HG02678 (cell line): ENCODE measurements at regions not wholly inside any gene's neighbourhood (a gene's known extent, or its start where the extent isn't known, plus 50 kb on each side); places are given as distances from the start of the nearest gene placed in this dataset.

Experiments
- ATAC-seq: cut with Tn5 transposase; IDR thresholded peaks from one replicate; pipeline ENCODE4 v1.9.1; 2021; ENCODE audit warnings: mild to moderate bottlenecking, moderate library complexity; ENCODE audit not compliant: unreplicated experiment

DNA sequence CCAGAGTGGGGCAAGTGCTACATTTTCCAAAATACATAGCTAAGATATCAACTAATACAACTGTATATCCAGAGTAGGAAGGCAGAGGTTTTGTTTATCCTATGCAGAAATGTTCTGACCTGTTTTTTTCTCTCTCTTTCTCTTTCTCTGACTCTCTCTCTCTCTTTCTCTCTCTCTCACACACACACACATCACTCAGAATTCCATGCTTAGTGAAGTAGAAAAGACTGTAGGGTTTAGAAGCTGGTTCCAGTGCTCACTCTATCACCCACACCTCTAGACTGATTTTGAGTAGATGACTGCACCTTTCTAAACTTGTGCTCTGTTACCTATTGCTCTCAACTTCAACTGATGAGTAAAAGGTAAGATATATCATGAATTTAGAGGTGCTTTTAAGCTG is 356.7 kb downstream of the LRIG3 start:
- no peak for ATAC-seq

DNA sequence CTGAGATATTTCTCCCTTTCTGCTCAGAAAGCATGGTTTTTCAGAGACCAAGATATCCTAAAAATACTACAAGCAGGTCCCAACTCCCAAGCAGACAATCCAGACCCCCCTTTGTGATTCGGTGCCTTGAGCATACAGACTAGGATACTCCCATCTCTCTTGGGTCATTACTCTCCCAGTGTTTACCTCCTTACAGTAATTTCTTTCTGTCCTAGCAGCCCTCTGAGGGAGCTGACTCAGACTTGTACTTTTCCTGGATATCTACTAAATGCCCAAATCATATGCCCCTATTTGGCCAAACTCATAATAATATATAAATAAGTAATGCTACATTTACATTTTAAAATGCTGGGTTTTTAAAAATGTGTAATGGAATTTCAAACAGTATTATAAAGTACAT is 355.6 kb downstream of the LRIG3 start:
- no peak for ATAC-seq

DNA sequence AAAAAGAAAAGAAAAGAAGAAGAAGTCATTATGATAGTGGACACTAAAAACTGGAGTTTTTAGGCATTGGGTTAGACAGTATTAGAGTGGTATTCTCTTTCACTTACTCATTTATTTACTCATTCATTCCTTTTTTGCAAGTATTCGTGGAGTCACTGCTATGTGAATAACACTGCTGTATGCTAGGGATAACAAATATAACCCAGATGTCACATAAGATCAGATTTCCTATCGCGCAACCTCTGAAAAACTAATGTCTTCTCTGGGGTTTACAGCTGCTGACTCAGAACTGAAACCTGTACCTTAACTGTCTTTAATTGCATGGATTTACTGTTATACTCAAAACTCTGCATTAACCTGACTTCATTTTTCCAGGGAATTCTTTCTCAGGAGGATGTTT is 353.7 kb downstream of the LRIG3 start:
- ATAC-seq: no peak

DNA sequence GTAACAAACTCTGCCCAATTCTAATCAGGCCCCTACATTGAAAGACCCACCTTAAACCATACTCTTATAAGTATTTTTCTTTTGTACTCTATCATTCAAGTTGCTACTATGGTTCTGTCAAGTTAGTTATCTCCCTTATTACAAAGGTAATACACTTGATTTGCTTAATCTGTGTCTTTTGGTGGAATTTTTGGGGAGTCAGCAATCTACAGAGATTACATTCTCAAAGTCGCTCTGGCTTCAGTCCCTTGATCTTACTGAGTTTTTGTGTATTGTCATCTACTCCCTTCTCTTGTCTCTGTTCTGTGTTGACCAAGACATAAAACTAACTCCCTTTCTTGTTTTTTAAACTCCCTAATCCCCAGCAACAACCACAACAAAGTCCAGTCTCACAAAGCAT is 353.1 kb downstream of the LRIG3 start:
- no peak for ATAC-seq

DNA sequence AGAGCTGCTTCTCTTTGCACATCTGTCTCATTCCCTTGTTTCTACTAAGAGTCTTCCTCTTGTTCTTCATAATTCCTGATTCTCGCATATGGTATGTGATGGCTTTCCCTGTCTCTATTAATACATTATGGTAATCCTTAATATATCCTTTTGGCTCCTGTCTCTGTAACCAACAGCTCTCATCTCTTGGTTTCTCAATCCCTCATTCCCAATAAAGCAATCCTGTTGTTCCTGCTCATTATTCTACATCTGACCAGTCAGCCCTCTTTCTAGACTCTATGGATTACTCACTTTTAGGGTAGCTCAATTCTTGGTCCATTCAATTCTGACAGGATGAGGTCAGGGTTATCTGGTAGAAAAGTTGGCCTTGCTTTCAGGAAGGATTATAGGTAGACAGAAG is 349.9 kb downstream of the LRIG3 start:
- ATAC-seq: no peak

DNA sequence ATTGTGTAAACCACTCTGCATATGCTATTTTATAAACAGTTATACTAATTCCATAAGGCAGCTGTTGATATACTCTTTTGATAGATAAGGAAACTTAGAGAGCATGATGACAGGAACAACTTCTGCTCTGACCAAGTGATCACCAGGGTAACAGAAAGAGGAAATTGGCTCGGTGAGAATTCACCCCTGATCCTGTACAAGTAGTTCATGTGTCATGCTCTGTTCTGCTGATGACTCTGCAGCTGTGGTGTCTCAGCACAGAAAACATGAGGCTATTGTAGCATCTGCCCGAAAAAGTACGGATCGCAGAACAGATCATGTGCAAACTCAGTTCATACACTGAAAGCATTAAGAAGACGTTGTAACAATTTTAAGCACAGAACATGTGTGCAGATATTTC is 345.0 kb downstream of the LRIG3 start:
- ATAC-seq: no peak

DNA sequence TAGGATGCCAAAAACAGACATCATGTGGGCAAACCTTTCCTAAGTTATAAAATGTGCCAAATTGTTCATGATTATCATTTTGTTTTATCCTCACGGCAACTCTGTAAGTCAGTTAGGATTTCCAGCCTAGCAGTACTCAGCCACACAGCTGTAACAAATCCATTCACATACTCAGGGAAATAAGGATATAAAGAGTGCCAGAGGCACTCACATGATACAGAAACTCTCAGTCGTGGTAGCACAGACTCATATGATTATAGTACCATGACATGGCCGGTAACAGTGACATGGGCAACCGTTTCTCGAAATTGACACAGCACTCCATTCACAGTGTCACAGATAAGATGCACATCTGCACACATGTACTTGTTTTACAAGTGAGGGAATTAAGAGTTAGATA is 344.2 kb downstream of the LRIG3 start:
- ATAC-seq: no peak

DNA sequence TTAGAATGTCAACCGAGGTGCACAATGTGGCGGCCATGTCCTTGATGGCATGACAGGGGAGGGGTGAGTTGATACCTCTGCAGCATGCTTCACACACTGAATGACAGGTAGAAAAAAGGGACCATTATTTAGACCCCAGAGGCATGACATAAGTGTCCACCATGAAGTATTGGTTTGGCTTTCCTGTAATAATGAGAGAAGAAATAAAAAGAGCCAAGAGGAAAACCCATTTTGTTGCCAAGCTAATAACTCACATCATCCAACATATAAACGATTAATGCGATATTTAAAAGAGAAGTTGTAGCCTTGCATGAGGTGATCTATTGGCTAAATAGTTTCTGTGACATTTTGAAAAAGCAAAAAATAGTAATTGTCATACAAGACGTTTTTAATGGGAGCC is 343.4 kb downstream of the LRIG3 start:
- no peak for ATAC-seq

DNA sequence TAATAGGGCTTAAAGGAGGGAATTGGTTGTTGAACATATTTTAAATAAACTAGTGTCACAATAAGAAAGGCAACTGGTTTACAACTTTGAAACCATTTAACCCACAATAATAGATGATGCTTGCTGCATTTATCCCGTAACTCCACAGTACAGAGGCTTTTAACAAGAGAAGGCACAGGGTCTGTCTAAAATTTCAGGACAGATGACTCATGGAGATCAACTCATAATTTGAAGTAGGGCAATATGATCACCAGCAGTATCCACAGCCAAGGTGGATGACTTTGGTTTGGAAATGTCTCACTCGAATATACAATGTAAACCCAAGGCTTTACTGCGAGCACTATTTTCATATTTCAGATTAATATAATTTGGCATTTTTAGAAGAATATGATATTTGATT is 340.2 kb downstream of the LRIG3 start:
- ATAC-seq: no peak

DNA sequence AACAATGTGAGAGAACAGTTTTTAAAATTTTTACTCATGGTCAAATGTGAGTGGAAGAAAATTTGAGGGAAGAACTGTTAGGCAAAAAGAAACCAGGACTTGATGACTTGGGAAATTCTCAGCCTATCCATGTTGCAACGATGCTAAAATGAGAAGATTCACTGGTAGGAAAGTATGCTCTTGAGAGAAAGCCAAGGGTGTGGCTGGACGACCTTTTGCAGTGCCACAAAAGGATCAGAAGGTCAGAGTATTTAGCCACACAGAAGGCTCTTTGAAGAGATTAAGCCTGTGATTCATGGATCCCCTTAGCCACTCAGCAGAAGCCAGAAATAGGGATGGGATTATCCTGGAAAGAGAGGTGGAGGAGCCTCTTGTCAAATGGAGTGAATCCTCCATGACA is 336.8 kb downstream of the LRIG3 start:
- no peak for ATAC-seq

DNA sequence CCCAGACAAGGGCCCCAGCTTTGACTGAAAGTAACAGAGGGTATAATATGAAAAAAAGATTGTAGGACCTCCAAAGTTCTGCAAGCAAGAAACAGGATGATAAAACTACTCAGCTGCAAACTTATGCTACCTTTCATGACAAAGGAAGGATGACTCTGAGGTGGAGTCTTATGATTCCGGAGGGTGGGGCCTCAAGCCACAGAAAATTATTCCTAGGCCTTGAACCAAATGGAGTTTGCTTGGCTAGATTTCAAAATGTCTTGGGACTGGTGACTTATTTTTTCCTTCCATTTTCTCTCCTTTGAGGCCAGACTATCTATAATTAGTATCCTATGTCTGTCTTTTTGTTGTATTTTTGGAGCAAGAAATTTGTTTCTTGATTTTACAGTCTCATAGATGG is 336.4 kb downstream of the LRIG3 start:
- ATAC-seq: no peak

DNA sequence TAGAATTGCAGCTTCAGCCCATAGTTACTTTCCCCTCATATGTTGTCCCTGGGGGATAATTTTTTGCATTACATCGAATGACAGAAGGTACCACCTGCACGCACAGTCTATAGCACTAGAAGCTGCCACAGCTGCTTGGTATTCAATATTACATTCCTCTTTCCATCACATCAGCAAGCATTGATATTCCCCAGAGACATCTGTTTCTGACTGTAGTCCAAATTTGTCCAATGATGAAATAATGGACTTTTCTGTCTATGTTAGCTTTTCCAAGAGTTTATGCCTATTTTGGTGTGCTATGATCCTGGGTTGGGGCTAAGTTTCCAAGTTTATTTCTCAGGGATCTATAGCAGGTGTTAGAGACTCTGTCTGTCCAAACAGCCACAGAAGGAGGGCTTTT is 335.4 kb downstream of the LRIG3 start:
- ATAC-seq: no peak

DNA sequence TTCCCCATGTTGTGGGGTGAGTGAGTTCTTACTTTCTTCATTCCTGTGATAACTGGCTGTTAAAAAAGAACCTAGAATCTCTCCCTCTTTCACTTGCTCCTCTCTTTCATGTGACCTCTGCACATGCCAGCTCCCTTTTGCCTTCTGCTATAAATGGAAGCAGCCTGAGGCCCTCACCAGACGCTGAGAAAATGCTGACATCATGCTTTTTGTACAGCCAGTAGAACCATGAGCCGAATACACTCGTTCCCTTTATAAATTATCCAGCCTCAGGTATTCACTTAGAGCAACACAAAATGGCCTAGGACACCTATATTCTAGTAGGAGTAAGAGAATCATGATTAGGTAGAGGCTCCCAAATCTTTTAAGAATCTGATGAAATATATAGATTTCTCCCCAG is 333.5 kb downstream of the LRIG3 start:
- no peak for ATAC-seq

DNA sequence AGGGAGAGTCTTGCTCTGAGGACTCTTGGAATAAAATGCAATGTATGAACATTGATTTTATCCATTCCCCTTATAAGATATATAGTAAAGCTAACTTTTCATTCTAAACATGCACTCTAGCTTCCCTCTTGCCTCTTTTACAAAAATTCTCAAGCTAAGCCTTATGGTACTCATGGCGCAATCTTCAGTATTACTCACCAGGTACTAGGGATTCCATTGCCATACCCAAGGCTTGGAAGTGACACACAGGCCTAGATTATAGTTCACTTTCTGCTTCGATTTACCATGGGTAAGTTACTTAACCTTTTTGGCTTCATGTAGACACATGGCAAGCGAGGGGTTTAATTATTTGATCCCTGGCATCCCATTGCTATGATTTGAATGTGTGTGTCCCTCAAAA is 331.5 kb downstream of the LRIG3 start:
- no peak for ATAC-seq

DNA sequence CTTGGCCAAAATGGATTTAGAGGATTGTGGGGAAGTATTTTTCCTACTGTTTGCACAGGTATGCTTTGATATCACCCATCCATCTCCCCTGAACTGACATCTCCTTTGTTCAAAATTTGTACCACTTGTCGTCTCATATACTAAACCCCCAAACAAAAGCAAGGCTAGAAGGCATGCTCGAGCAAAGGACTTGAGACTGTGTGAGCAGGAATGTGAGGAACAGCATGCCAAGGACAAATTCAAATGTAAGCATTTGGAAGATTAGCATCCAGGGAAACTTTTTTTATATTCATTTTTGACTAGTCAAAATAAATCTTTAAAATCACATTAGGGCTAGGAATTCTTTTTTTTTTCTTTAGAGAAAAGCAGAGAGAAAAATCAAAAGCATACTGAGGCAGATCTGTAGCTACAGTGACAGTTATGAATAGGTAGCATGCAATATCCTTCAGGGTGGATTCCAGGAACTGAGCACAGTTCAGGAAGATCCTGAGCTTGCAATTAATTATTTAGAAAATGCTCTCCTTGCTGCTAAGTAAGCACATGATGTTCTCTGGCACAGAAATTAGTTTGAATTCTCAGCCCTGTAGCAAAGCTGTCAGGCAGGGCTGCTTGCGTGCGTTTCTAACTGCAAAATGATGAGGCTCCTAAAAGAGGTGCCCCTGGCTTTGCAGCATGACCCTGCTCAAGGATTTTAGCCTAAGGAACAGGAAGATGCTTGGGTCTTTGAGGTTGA is 327.7 kb downstream of the LRIG3 start:
- ATAC-seq: no peak

DNA sequence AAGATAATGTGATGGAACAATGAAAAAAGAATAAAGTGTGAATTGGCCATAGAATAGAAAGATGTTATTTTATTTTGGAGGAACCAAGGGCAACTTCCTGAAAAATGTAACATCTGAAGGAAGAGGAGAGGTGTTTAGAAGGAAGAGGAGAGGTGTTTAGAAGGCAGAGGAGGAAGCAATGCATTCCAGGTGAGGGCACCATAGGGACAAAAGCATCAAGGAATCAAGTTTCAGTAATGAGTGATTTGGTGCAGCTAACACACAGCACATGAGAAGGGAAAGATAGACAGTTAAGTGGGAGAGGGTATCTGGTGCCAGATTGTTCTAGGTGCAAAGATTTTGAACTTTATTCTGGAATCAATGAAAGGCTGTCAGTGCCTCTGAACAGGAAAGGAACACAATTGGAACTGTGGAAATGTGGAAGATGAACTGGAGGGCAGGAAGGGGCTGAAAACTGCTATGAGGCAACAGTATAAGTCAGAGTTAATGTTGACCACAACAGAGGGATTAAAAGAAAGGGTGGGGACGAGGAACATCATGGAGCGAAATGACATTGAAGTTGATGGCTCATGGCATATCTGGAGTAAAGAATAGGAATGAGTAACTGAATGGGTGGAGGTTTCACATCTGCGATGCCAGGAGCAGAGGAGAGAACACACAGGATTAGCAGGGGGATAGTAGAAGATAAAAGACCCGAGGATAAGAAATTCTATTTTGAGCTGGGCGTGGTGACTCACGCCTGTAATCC is 326.6 kb downstream of the LRIG3 start:
- ATAC-seq: no peak

DNA sequence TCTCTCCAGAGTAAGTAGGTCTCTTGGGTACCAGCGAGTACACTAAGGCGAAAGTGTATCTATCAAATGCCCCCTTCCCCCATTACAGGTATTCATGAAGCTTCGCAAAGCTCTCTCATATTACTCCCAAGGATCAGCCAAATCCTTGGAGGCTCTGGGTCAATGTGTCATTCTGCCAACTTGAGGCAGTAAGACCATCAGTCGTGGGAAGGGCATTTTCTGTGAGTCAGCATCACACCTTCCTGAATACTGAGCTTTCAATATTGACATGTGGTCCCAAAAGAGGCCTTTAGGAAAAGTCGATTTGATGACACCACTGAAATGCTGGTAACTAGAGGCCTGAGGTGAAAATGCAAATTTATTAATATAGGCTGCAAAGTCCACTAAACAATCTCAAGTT is 323.9 kb downstream of the LRIG3 start:
- ATAC-seq: no peak

DNA sequence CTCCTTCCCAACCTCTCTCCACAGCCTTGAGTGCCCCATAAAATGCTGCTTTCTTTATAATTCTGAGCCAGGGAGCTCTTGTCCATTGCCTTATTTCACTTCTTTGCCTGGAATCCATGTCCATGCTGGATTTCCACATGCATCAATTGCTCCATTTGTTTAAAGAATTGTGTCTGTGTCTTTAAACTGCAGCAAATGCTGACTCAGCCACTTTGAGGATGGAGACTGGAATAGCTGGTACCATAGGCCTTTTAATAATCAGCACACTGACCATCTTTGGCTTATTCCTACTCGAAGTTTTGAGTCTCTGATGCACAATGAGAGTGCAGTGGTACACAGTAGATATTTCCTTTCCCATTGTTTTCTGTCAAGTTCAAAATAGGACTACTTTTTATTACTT is 318.8 kb downstream of the LRIG3 start:
- no peak for ATAC-seq

DNA sequence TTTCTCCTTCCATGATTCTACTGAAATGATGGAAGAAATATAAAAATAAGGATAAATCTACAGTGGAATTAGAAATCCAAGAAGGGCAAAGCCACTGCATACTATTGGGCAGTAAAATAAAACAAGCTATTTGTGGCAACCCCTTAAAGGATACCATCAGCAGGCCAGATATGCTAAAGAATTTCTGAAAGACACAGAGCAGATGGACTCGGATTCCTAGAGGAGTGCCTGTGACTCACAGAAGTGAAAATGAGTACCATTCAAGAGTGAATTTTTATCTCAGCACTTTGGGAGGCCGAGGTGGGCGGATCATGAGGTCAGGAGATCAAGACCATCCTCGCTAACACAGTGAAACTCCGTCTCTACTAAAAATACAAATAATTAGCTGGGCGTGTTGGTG is 318.1 kb downstream of the LRIG3 start:
- ATAC-seq: no peak

DNA sequence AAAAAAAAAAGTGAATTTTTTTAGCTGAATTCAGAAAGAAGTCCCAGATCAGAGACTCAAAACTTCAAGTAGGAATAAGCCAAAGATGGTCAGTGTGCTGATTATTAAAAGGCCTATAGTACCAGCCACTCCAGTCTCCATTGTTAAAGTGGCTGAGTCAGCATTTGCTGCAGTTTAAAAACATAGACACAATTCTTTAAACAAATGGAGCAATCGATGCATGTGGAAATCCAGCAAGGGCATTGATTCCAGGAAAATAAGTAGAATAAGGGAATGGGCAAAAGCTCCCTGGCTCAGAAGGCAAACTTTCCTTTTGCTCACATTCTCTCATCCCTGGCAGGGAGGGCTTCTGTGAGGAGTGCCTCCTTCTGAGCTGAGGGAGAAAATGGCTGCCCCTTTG is 317.6 kb downstream of the LRIG3 start:
- no peak for ATAC-seq

DNA sequence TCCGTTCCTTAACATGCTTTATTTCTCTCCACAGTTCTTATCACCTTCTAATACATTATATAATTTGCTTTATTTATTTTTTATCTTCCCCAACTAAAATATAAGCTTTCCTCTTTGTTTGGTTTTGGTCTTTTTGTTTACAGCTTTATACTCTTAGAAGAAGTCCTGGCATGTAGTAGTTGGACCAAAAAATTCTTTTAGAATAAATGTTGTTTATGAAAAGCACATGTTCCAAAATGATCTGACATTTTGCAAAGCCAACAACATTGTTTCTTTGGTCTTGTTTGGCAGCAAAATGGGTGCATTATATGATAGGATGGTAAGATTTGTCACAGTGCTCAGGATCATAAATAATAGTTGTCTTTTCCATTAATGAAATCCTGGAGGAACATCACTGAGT is 312.5 kb downstream of the LRIG3 start:
- ATAC-seq: no peak

DNA sequence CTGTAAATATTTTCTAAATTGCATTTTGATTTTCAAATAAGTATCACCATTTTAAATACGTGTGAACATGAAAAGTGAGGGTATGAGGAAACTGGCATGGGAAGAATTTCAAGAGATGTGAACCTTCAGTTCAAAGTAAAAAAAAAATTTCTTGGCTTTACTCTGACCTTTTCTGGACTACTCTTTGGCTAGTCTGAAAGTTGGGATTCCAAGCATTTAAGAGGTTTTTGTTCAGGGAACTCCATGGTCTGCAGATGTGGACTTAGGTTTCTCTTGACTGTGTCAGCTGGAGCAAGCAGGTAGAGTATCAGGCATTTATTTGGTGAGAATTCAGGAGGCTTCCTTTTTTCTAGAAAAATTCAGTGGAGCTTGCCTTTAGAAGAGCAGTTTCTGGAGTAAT is 311.6 kb downstream of the LRIG3 start:
- no peak for ATAC-seq

DNA sequence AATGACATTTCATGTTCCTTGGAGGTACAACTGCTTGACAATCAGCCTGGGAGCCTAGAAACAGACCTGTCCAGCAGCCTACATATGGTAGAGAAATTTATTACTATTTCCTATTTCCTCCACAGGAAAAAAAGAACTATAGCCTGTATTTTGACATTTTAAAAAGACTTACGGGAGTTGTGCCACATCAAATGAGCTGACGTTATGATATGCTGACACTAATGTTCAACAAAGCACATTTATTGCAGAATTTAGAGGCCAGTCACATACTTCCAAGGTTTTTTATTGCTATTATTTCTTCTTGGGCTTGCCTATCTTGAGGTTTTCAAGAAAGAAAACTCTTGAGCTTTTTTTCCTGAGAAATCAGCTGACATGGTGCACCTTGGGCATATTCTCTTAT is 305.3 kb downstream of the LRIG3 start:
- ATAC-seq: no peak
